Activated gamma-delta T cell treated with Interleukin-2 at 50 U/mL for 16 hours (primary cell): ENCODE measurements at regions not wholly inside any gene's neighbourhood (a gene's known extent, or its start where the extent isn't known, plus 50 kb on each side); places are given as distances from the start of the nearest gene placed in this dataset.
"Not testable (repeated sequence)": the region's sequence is repeated elsewhere in the genome, so short reads cannot be mapped to it uniquely, and the experiment has no call there.

ENCODE experiments used
- DNase-seq: peaks from one replicate; pipeline ENCODE4 v3.0.0-alpha.2; 2020

- DNase-seq, result no peak
These were observed 232.0 kb upstream of the STT3B start for GRCh38 chr3:31300456-31301443.

- no peak for DNase-seq
These were observed 230.4 kb upstream of the STT3B start for GRCh38 chr3:31302343-31302742.

- no peak for DNase-seq
These were observed 227.4 kb upstream of the STT3B start for GRCh38 chr3:31305340-31305739.

- DNase-seq, result no peak
These were observed 225.5 kb upstream of the STT3B start for GRCh38 chr3:31307131-31307785.

GRCh38 chr3:31311559-31311958 lies 221.2 kb upstream of the STT3B start:
- DNase-seq, result no peak

- no peak for DNase-seq
These were observed 220.3 kb upstream of the STT3B start for GRCh38 chr3:31312400-31312799.

GRCh38 chr3:31314258-31314657 lies 218.5 kb upstream of the STT3B start:
- no peak for DNase-seq

GRCh38 chr3:31319332-31319731 lies 213.4 kb upstream of the STT3B start:
- DNase-seq, result no peak

- no peak for DNase-seq
These were observed 211.1 kb upstream of the STT3B start for GRCh38 chr3:31321620-31322019.

GRCh38 chr3:31322460-31322859 lies 210.3 kb upstream of the STT3B start:
- no peak for DNase-seq

GRCh38 chr3:31327826-31328357 lies 204.8 kb upstream of the STT3B start:
- DNase-seq, result not testable (repeated sequence)

- no peak for DNase-seq
These were observed 201.4 kb upstream of the STT3B start for GRCh38 chr3:31331278-31331677.

GRCh38 chr3:31341130-31341529 lies 191.6 kb upstream of the STT3B start:
- DNase-seq, result no peak

GRCh38 chr3:31343075-31343474 lies 189.7 kb upstream of the STT3B start:
- no peak for DNase-seq

GRCh38 chr3:31345581-31345980 lies 187.1 kb upstream of the STT3B start:
- DNase-seq, result no peak

- no peak for DNase-seq
These were observed 186.2 kb upstream of the STT3B start for GRCh38 chr3:31346542-31346979.

GRCh38 chr3:31349001-31349748 lies 183.6 kb upstream of the STT3B start:
- no peak for DNase-seq

- DNase-seq, result no peak
These were observed 182.4 kb upstream of the STT3B start for GRCh38 chr3:31350307-31350706.

- DNase-seq, result no peak
These were observed 180.4 kb upstream of the STT3B start for GRCh38 chr3:31352331-31352730.

GRCh38 chr3:31353166-31353565 lies 179.6 kb upstream of the STT3B start:
- no peak for DNase-seq

- DNase-seq, result no peak
These were observed 178.4 kb upstream of the STT3B start for GRCh38 chr3:31354373-31354772.

GRCh38 chr3:31355807-31356206 lies 176.9 kb upstream of the STT3B start:
- no peak for DNase-seq

- no peak for DNase-seq
These were observed 175.8 kb upstream of the STT3B start for GRCh38 chr3:31356941-31357340.
